Hindlimb muscle (tissue), 1 donor: ENCODE measurements at regions not wholly inside any gene's neighbourhood (a gene's known extent, or its start where the extent isn't known, plus 50 kb on each side); places are given as distances from the start of the nearest gene placed in this dataset.
"Not testable (repeated sequence)": the region's sequence is repeated elsewhere in the genome, so short reads cannot be mapped to it uniquely, and the experiment has no call there.

ENCODE experiments used
- DNase-seq: peaks from one replicate; pipeline ENCODE4 v3.0.0-alpha.2; 2013

- DNase-seq = no peak
Measured at GRCh38 chr2:137888845-137889244, 75.4 kb upstream of the HNMT start.

GRCh38 chr2:137892739-137893138, 71.5 kb upstream of the HNMT start:
- no peak for DNase-seq

- no peak for DNase-seq
Measured at GRCh38 chr2:137893145-137893544, 71.1 kb upstream of the HNMT start.

- no peak for DNase-seq
Measured at GRCh38 chr2:137896467-137896866, 67.8 kb upstream of the HNMT start.

- no peak for DNase-seq
Measured at GRCh38 chr2:137897082-137897481, 67.2 kb upstream of the HNMT start.

GRCh38 chr2:137900421-137901141, 63.7 kb upstream of the HNMT start:
- DNase-seq = no peak

GRCh38 chr2:137910641-137911040, 53.6 kb upstream of the HNMT start:
- DNase-seq = peak; percentile 10

GRCh38 chr2:137912371-137912770, 51.9 kb upstream of the HNMT start:
- no peak for DNase-seq

- DNase-seq = no peak
Measured at GRCh38 chr2:137913169-137913568, 51.1 kb upstream of the HNMT start.

- not testable (repeated sequence) for DNase-seq
Measured at GRCh38 chr2:137913648-137914047, 50.6 kb upstream of the HNMT start.
